Kasumi-1 (cell line): ENCODE measurements at regions not wholly inside any gene's neighbourhood (a gene's known extent, or its start where the extent isn't known, plus 50 kb on each side); places are given as distances from the start of the nearest gene placed in this dataset.
A peak's percentile ranks its signal among the peaks of the same experiment; 100 is the strongest.

Source experiments
- DNase-seq, 2 experiments: peaks; one replicate each; lab custom pipeline; 2025; lab: John Stamatoyannopoulos, UW

DNA sequence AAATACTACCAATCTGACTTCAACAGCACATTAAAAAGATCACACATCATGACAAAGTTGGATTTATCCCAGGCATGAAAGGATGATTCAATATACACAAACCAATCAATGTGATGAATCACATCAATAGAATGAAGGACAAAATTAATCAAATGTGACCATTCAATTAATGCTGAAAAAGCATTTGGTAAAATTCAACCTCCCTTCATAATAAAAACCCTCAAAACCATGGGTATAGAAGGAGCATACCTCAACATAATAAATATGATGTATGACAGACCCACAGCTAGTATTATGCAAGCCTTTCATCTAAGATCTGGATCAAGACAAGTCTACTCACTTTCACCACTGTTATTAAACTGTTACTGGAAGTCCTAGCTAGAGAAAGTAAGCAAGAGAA, 921.7 kb upstream of the RAG2 start:
- no peak for DNase-seq

DNA sequence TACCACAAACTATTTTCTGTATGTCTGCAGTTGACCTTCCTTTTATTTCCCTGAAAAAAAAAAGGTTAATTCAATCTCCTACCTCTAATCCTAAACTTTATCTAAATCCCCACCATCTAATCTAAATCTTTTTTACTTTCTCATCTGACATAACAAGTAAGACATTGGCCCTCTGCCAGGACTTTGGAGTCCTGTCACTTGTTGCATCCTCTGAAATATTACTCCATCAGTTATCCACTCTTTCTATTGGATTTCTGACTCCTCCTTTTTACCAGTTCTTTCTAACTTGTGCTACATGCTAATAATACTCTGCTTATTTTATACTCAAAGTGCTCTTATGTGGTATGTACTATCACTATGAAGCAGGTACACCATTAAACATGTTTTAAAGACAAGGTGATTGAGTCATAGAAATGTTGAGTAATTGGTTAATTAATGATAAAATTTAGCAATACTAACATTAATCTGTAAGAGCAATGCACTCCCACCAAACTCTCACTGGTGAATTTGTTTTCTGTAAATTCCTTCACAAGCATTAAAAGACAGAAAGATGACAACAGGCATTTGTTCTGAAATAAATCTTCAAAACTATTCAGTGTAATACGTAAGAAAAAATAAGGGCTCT, 914.2 kb upstream of the RAG2 start:
- no peak for DNase-seq

DNA sequence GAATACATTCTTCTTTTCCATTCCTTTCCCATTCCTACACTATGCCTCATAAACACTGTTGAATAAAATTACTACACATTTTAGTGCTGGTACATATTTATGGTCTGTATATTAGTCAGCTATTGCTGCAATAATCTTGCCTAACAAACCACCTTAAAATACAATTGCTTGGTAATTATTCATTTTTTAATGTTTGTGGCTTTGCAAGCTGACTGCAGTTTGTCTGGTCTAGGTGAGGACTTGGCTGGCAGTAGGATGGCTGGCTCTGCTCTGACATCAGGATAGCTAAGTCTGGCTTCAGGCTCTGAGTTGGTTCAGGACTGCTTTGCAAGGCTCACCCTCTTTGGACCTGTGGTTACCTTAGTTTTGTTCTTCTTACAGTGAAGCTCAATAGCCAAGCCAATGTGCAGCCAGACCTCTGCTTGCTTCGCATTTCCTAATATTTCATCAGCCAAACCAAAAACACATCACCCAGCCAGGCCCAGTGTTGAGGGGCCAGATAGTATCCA, 913.4 kb upstream of the RAG2 start:
- DNase-seq, result no peak

DNA sequence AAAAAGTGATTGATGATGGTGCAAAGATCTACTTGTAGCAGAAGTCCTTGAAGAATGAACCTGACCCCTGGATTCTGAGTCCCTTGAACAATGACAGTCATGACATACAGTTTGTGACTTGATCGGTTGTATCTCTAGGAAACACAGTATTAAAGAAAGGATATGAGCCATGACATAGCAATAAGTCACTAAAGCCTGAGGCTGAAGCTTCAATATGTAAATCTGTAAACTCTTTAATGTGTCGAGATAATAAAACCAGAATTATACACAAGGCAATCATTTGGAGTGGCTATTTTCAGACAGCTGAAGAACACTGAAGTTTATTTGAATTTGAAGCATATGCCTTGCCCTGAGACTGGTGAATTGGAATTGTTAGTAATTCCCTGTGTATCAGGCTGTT, 911.5 kb upstream of the RAG2 start:
- no peak for DNase-seq

DNA sequence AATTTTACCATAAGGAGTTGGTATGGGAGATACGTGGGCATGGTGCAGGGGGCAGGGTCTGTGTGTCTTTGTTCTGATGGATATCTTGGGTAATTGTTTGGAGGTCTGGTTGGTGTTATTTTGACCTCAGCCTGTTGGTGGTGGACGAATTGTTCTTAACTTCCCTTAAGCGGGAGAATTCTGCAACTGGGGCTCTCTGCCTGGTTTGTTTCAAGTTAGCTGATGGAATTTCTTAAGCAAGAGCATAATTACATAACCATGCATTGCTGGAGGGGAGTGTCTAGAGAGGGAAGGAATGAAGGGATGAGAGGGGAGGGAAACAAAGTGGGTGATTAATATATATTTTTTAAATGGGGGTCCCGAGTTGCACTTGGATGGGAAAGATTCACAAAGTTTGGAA, 908.5 kb upstream of the RAG2 start:
- DNase-seq, result no peak

DNA sequence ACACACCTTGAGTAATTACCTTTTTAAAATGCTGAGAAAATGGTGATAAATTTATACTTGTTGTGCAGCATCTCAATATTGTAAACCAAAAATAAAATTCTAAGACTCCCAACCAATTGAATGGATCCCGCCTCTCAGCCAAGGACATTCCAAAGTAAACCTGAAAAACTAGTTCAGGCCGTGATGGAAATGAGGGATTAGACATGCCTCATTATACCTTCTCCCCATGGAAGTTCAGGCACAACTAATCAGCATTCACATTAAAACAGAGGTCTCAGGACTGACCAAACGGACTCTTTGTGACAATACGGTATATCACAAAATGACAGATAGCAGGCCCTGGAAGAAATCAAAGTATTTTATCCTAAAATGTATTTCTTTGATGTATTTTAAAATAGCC, 907.4 kb upstream of the RAG2 start:
- DNase-seq, result no peak

DNA sequence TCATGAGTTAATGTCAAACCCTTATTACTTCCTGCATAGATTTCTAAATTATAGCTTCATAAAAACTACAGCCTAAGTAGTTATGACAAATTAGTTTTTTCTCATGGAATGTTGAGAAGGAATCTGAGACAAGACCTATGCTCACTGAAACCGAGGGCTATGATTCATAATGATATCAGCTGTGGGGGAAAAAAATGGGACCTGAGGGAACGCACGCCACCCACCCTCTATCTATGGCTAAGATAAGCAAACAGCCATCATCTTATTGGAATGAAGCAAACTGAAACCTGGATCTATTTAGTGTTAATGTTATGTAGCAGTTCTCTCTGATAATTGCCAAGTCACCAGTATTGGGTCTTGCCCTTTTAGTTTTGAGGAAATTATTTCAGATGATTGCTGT, 906.9 kb upstream of the RAG2 start:
- DNase-seq, result no peak

DNA sequence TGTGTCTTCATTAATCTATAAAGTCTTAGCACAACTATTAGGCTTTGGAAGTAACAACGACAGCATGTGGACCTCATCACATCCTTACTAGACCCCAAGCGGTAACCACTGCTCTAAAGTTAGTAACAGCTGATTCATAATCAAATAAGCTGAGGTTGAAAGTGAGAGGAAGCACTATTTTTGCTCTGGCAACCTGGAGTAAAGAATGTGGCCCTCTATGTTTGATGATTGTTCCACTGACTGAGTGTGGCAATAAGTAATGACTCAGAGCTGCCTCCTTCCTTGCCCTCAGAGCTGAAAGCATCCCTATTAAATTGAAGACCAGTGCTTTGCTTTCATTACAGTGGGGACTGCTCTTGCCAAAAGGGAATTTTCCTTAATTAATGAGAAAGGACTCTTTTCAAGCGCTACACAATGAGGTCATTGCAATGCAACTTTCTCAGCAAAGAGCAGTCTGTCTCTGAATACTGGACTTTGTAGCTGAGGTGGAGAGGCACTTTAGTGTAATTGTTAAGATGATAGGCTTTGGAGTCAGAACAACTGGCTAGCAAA, 906.1 kb upstream of the RAG2 start:
- DNase-seq, result peak in 1 of 2 experiments; percentile 4

DNA sequence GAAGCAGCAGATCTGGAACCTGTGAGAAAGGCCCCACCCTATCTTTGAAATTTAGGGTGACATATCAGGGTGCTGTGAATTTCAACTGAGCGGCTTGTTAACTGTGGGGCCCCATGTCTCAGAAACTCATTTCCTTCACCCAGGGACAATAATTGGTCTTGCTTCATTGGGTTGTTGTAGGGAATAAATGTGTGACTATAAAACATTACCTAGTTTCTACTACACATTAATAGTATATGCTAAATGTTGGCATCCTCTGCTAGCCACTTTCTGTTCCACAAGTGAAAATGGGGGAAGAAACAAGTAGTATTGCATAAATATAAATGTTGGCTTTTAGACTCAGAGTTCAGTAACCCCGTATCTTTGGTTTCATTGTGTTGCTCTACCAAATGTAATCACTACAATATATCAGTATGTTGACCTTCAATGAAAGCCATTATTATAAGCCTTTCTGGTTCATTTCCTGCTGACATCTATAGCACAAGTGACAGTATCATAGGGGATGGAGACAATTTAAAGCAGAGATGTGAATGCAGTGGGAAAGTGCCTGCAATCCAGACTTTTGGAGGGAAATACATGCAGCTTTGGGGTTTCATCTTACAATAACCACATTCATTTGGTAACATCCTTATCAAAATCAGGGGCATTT, 905.5 kb upstream of the RAG2 start:
- no peak for DNase-seq

DNA sequence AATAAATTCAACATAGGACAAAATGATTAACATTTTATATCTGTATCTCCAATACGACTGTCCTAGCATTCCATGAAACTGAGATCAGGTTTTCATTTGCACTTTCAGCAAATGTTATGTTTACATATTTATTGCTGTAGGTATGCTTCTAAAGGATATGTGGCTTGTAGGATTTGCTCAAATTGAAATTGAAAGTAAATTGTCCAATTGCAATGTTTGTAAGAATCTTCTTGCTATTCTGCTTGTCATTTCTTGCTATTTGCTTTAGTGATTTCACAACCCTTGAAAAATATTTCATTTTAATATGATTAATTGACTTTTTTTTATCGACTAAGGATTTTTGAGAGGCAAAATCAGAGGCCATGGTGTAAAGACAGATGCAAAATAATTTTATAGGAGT, 904.2 kb upstream of the RAG2 start:
- DNase-seq, result no peak

DNA sequence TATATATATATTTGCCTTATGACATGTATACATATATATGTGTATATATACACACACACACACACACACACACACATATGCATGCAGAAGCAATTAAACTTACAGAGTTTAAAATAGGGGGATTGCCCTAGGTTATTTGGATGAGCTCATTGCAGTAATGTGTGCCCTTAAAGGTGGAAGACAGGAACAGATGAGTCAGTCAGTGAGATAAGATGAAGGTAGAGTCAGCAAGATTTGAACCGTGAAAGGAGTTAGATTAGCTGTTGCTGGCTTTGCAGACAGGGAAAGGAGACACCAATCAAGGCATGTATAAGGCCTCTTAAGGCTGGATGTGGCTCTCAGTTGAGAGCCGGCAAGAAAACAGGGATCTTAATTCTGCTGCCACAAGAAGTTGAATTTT, 902.4 kb upstream of the RAG2 start:
- DNase-seq, result no peak

DNA sequence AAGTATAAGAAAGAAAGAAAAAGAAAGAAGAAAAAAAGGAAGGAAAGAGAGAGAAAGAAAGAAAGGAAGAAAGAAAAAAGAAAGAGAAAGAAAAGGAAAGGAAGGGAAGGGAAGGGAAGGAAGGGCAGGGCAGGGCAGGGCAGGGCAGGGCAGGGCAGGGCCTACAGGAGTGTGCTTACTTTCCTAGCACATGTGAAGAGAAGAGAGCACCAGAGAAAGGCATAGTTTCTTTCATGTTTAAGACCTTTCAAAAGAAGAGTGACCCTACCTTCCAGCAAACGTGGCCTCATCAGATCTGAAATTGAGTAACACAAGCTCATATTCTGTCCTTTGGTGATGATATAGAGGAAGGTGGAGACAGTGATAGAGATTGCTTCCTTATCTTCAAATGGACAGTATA, 899.3 kb upstream of the RAG2 start:
- DNase-seq, result no peak

DNA sequence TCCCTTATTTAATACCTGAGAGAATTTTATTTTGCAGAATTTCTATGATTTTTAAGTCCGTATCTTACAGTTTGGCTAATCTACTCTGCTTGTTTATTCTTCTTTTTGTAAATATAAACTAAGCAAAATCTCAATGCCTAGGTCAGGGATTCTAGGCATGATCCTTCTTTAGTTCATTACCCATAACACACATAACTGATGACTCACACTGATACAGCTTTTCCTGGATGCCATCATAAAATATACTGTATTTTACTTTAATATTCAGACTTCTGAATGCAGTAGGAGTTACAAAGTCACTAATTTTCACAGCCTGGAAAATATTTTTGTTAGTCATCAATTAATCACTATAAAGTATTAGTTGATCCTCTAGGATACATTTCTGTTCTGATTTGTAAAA, 898.2 kb upstream of the RAG2 start:
- DNase-seq, result no peak

DNA sequence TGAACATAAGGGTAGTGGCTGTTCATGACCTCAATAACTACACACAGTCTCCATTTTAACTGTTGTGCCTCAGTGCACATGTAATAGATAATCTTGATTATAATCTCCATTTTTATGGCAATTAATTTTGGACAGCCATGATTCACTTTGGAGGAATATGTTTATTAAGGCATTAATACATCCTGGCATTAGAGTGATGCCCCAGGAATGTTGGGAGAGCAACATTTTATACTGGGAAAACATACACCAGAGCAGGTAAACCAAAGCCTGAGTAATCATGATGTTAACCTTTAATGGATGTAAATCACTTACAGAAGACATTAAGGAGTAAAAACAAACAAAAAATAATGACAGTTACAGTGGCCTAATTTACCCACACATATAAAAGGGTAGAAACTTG, 886.3 kb upstream of the RAG2 start:
- DNase-seq, result no peak

DNA sequence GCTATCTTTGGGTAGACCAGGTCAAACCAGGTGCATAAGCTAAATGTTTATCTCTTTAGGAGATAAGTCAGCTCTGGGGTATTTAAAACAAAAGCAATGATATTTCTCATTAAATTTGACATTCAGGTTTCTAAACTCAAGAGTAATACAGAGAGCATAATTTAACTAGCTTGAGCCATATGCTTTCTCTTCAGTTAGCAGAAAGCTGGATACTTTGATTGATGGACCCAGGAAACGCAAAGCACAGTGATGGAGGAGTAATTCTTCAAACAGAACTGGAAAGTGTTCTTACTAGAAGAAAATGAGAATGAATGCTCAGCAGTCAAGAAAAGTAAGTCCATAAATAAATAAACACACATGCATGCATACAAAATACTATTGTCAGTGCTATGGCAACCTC, 885.7 kb upstream of the RAG2 start:
- no peak for DNase-seq

DNA sequence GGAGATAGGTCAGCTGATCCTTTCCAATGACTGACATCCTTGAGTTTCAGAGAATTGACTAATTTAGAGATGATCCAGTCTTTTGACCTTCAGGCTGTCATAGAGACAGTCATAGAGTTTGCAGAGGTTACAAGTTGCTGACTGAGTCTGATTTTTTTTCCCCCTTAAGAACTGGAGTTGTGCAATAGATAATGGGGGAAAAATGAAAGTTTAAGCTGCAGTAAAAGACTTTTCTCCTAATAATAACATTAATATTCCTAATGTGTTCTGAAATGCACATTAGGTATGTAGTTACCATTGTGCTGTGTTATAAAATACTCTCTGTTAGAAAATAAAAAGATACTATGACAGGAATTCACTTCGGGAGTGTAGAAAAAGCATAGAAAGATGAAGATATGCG, 876.9 kb upstream of the RAG2 start:
- no peak for DNase-seq

DNA sequence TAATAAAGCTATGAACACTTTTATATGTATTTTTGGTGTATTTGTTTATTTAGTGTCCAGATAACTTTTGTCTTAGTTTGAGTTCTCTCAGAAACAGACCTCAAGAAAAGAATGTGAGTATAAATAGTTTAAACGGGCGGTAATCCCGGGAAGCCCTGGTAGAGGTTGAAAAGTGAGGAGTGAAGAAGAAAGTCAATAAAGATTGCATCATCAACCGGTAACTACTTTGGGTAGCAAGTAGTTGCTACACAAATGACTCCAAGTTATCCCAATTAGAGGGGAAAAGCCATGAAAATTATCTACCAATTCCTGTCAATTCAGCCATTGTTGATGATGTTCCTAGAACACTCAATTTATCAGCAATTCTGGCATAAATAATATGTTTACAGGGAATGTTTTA, 870.3 kb upstream of the RAG2 start:
- DNase-seq, result no peak

DNA sequence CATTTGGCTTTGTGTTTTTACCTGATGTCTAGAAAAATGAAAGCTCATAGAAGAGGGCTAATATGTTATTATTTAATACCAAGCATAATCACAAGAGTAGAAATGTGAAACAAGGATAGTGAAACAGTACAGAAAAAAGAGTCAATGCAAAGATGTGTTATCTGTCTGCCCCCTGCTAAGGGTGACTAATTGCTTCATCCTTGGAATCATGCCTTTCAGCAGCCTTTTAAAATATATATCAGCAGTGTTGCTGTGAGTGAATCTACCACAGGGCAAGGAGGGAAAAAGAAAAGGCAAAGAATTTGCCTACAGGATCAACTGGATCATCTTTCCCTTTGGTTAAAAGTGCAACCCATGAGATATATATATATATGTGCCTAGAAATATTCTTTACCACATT, 867.2 kb upstream of the RAG2 start:
- no peak for DNase-seq

DNA sequence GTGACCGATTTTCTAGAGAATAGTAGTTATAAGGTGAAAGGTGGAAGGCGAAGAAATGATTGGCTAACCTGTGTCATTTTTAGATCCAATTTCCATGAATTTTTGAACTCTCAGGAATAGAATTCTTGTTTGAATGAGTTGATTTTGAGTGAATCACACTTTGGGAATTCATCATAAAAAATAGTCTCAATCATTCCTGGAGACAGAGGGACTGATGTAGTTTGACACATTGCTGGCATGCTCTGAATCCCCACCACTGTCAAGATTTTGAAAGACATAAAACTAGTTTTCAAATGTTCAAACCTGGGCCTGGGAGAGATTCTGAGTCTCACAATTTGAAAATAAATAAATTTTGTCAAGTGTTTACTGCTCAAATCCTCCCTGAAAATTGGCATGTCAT, 861.4 kb upstream of the RAG2 start:
- DNase-seq, result no peak

DNA sequence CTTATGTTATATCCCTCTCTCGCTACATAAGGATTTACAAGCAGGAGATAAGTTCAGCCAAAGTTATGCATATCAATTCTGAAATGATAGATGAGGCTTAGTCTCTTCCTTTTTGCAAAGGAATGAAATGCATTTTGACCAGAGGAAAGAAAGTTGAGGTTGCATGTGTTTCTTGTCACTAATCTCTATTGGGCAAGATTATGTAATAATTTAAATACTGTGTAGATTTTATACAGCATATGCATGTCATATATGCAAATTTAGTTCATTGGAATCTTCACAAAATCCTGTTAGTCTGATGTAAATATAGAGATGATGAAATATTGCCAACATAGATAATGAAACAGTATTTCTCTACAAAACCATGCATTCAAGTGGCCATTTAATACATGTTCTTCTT, 858.7 kb upstream of the RAG2 start:
- DNase-seq, result no peak

DNA sequence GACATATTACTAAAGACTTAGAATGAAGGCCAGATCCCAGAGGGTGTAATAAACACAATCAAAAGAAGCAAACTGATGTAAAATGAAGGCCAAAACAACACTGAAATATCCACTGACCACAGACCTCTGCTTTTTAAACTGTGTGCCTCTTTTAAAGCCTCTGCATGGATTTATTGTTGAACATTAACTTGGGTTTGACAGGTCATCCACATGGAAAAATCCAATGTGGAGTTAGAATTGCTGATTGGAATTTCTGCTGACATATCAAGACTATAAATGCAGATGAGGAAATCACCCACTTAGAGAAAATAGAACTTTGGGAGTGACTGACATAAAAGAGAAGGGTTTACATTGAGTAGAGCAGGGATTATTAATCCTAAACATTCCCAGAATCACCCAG, 853.9 kb upstream of the RAG2 start:
- no peak for DNase-seq

DNA sequence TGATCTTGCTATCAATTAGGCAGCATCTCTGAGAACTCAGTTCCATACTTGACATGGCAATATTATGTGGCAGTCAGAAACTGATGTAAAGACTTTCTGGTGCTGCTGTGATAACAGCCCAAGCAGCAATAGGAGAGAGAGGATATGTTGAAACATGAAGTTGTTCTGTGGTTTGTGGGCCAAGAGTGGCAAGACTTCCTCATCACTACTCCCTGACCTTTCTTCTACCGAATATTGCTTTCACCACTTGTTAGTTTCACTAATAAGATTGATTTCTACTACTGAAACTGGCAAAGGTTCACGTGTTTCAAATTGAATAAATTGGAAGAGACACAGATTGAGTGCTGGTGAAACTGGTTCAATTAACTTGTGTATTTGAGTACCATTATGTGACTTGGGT, 852.6 kb upstream of the RAG2 start:
- peak; percentile 85 to 90 for DNase-seq

DNA sequence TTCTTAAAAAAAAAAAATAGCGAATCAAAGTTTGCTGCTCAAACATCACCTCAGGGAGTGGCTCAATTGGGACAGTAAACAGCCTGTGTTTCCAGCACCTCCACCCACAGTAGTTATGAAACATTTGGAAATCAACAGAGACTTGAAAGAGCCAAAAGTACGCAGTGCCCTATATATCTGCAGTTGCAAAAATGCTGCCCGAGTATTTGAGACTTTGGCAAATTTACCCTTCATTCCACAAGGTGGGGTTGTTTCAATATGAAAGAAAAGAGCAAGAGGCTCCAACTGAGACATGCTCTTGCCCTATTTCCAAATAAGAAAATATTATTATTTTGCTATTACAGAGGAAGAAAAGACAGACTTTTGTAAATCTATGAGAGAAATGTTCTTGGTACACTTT, 851.1 kb upstream of the RAG2 start:
- peak; percentile 59 to 72 for DNase-seq

DNA sequence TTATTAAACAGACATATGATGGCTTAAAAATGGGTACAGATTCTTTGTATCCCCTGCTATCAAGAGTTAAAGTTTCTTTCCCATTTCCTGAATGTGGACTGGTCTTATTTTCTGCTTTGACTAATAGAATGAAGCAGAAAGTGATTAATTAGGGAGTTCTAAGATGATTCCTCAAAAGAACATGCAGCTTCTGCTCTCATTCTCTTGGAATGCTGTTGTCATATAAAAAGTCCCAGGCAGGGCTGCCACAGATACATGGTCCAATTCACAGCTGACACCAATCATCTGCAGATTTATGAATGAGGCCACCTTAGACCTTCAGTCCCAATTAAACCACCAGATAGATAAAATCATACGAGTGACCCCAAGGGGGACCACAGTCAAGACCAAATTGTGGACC, 844.5 kb upstream of the RAG2 start:
- DNase-seq, result no peak
